GM23248 (cell line): ENCODE measurements at regions not wholly inside any gene's neighbourhood (a gene's known extent, or its start where the extent isn't known, plus 50 kb on each side); places are given as distances from the start of the nearest gene placed in this dataset.

ENCODE experiments used
- EZH2 ChIP-seq: fragments of 200-600 bp; sonication (generic); IDR thresholded peaks from 2 replicates; pipeline ENCODE4 v1.6.1; 2018; ENCODE audit warnings: antibody characterized with exemption, mild to moderate bottlenecking; ENCODE audit not compliant: insufficient read depth, poor library complexity, severe bottlenecking
- EZH2phosphoT487 ChIP-seq: fragments of 200-600 bp; sonication (generic); IDR thresholded peaks from 2 replicates; pipeline ENCODE4 v1.6.1; 2018; ENCODE audit warnings: antibody characterized with exemption, moderate library complexity, mild to moderate bottlenecking, low read depth; ENCODE audit not compliant: insufficient read depth

- TF ChIP-seq EZH2, result no peak
- TF ChIP-seq EZH2phosphoT487, result no peak
Measured at GRCh38 chr2:204299766-204300165, 245.5 kb upstream of the PARD3B start.
